HG02642 (cell line): ENCODE measurements at regions not wholly inside any gene's neighbourhood (a gene's known extent, or its start where the extent isn't known, plus 50 kb on each side); places are given as distances from the start of the nearest gene placed in this dataset.

Source experiments
- ATAC-seq: cut with Tn5 transposase; IDR thresholded peaks from one replicate; pipeline ENCODE4 v1.9.1; 2021; ENCODE audit warnings: mild to moderate bottlenecking; ENCODE audit not compliant: unreplicated experiment, poor library complexity

GRCh38 chr6:166017032-166017635 lies 150.5 kb downstream of the TBXT start:
- no peak for ATAC-seq

- no peak for ATAC-seq
Observed at GRCh38 chr6:166014966-166015365, 152.7 kb downstream of the TBXT start.

- ATAC-seq, result no peak
Observed at GRCh38 chr6:166010136-166010960, 157.3 kb downstream of the TBXT start.

GRCh38 chr6:166009385-166010031 lies 158.1 kb downstream of the TBXT start:
- no peak for ATAC-seq

GRCh38 chr6:166008441-166009369 lies 158.9 kb downstream of the TBXT start:
- ATAC-seq, result no peak

GRCh38 chr6:166007349-166008263 lies 160.0 kb downstream of the TBXT start:
- ATAC-seq, result no peak

- ATAC-seq, result no peak
Observed at GRCh38 chr6:166006900-166007301, 160.8 kb downstream of the TBXT start.

- no peak for ATAC-seq
Observed at GRCh38 chr6:166005944-166006899, 161.4 kb downstream of the TBXT start.

GRCh38 chr6:166005401-166005943 lies 162.2 kb downstream of the TBXT start:
- ATAC-seq, result no peak

- ATAC-seq, result no peak
Observed at GRCh38 chr6:166004876-166005275, 162.8 kb downstream of the TBXT start.

- no peak for ATAC-seq
Observed at GRCh38 chr6:166004471-166004870, 163.2 kb downstream of the TBXT start.

GRCh38 chr6:166003569-166003968 lies 164.1 kb downstream of the TBXT start:
- no peak for ATAC-seq

GRCh38 chr6:166001359-166001758 lies 166.3 kb downstream of the TBXT start:
- ATAC-seq, result no peak

GRCh38 chr6:165999279-165999678 lies 168.4 kb downstream of the TBXT start:
- no peak for ATAC-seq

- no peak for ATAC-seq
Observed at GRCh38 chr6:165998072-165998471, 169.6 kb downstream of the TBXT start.

GRCh38 chr6:165991341-165991740 lies 176.3 kb downstream of the TBXT start:
- no peak for ATAC-seq

- ATAC-seq, result no peak
Observed at GRCh38 chr6:165990216-165990615, 177.4 kb downstream of the TBXT start.
